CD4-positive, alpha-beta memory T cell (primary cell): ENCODE measurements at regions not wholly inside any gene's neighbourhood (a gene's known extent, or its start where the extent isn't known, plus 50 kb on each side); places are given as distances from the start of the nearest gene placed in this dataset.
"Not testable (repeated sequence)": the region's sequence is repeated elsewhere in the genome, so short reads cannot be mapped to it uniquely, and the experiment has no call there.

Source experiments
- CTCF ChIA-PET: fragments of 350-600 bp; sonication (Branson Sonifier 250); formaldehyde crosslinking; loops from one replicate; lab custom pipeline; 2021; ENCODE audit warnings: inconsistent platforms; ENCODE audit not compliant: partially characterized antibody; lab: Charles Lee
- POLR2A ChIA-PET: fragments of 350-600 bp; sonication (Branson Sonifier 250); formaldehyde crosslinking; loops from one replicate; lab custom pipeline; 2021; ENCODE audit not compliant: partially characterized antibody; lab: Charles Lee
- DNase-seq, 5 donors: peaks; one replicate each; pipeline versions ENCODE4 v3.0.0 to v3.0.0-alpha.2; 2020 to 2022; ENCODE audit warnings: mixed read lengths in 1 of 5
- H3K27ac ChIP-seq: one replicate; pipeline ENCODE4 v1.7.0; 2013; ENCODE audit warnings: low read depth, low read length
- H3K27me3 ChIP-seq: 2 replicates; pipeline ENCODE4 v1.7.0; 2013; ENCODE audit warnings: mild to moderate bottlenecking, low read length, moderate library complexity; ENCODE audit not compliant: insufficient read depth
- H3K36me3 ChIP-seq: 2 replicates; pipeline ENCODE4 v1.7.0; 2013; ENCODE audit warnings: mild to moderate bottlenecking, low read length, moderate library complexity; ENCODE audit not compliant: insufficient read depth
- H3K4me1 ChIP-seq: 2 replicates; pipeline ENCODE4 v1.7.0; 2013; ENCODE audit warnings: mild to moderate bottlenecking, low read length, moderate library complexity; ENCODE audit not compliant: insufficient read depth
- H3K4me3 ChIP-seq, 2 donors: one replicate each; pipeline ENCODE4 v1.7.0; 2013; ENCODE audit warnings: low read length in 2 of 2, mild to moderate bottlenecking in 1 of 2
- H3K9me3 ChIP-seq, 2 donors: one replicate each; pipeline ENCODE4 v1.7.0; 2013; ENCODE audit warnings: low read length in 2 of 2, control low read depth in 1 of 2; ENCODE audit not compliant: control insufficient read depth in 1 of 2
- H3K27ac Mint-ChIP-seq, 7 donors: one replicate each; pipeline ENCODE4 v1.8.0; 2020 to 2021; ENCODE audit warnings: mixed read lengths in 7 of 7, mild to moderate bottlenecking in 6 of 7, inconsistent platforms in 3 of 7, moderate library complexity in 3 of 7
- H3K27me3 Mint-ChIP-seq, 2 donors: one replicate each; pipeline ENCODE4 v1.8.0; 2020 to 2021; ENCODE audit warnings: mixed read lengths in 2 of 2
- H3K36me3 Mint-ChIP-seq, 2 donors: one replicate each; pipeline ENCODE4 v1.8.0; 2020 to 2021; ENCODE audit warnings: mixed read lengths in 2 of 2, inconsistent platforms in 1 of 2, mild to moderate bottlenecking in 1 of 2
- H3K4me1 Mint-ChIP-seq, 4 donors: one replicate each; pipeline ENCODE4 v1.8.0; 2020 to 2021; ENCODE audit warnings: mixed read lengths in 4 of 4, mild to moderate bottlenecking in 1 of 4
- H3K4me3 Mint-ChIP-seq, 8 donors: one replicate each; pipeline ENCODE4 v1.8.0; 2020 to 2021; ENCODE audit warnings: mixed read lengths in 8 of 8, mild to moderate bottlenecking in 7 of 8, moderate library complexity in 6 of 8, inconsistent platforms in 3 of 8
- H3K9me3 Mint-ChIP-seq, 8 donors: one replicate each; pipeline ENCODE4 v1.8.0; 2020 to 2021; ENCODE audit warnings: mixed read lengths in 8 of 8, mild to moderate bottlenecking in 5 of 8, inconsistent platforms in 3 of 8, moderate library complexity in 1 of 8
- intact Hi-C: fragments of 100-400 bp; cut with micrococcal nuclease; formaldehyde crosslinking; loops from one replicate; pipeline ENCODE4 v1.15.1; 2023

GRCh38 chr13:87336346-87336889 lies 334.8 kb upstream of the SLITRK5 start:
- H3K4me3 Mint-ChIP-seq, CTCF ChIA-PET, H3K4me3 ChIP-seq, H3K9me3 ChIP-seq, H3K27ac ChIP-seq, H3K36me3 Mint-ChIP-seq, DNase-seq, H3K4me1 ChIP-seq, H3K36me3 ChIP-seq, intact Hi-C loops, H3K27me3 Mint-ChIP-seq, H3K4me1 Mint-ChIP-seq, H3K27ac Mint-ChIP-seq, POLR2A ChIA-PET, H3K27me3 ChIP-seq: not testable (repeated sequence)
- peaks cover 0 to 23% (median 9%) of the 10 kb centered on the region in 8 donors for H3K9me3 Mint-ChIP-seq

- Mint-ChIP-seq H3K9me3 (peaks cover 0 to 6% (median 4%) of the 10 kb centered on the region in 8 donors), H3K27me3 (no peaks in the 10 kb centered on the region), H3K36me3 (no peaks in the 10 kb centered on the region), H3K27ac (no peak overlapping the region), H3K4me3 (no peak overlapping the region), H3K4me1 (no peaks in the 10 kb centered on the region)
- no peak overlapping the region for H3K27ac ChIP-seq
- no peaks in the 10 kb centered on the region for H3K27me3 ChIP-seq
- no peaks in the 10 kb centered on the region for H3K36me3 ChIP-seq
- H3K4me3 ChIP-seq: no peak overlapping the region
- ChIA-PET CTCF (no interaction called here), POLR2A (no interaction called here)
- no peaks in the 10 kb centered on the region for H3K4me1 ChIP-seq
- no peaks in the 10 kb centered on the region for H3K9me3 ChIP-seq
- intact Hi-C loops: no loop called here
- no peak for DNase-seq
These were observed 327.0 kb upstream of the SLITRK5 start for GRCh38 chr13:87344176-87344575.

- Mint-ChIP-seq H3K4me1 (no peaks in the 10 kb centered on the region), H3K9me3 (peaks cover 2 to 17% (median 10%) of the 10 kb centered on the region in 8 donors), H3K4me3 (no peak overlapping the region), H3K27me3 (no peaks in the 10 kb centered on the region), H3K27ac (no peak overlapping the region), H3K36me3 (no peaks in the 10 kb centered on the region)
- no peaks in the 10 kb centered on the region for H3K36me3 ChIP-seq
- POLR2A ChIA-PET: no interaction called here
- H3K27ac ChIP-seq: no peak overlapping the region
- intact Hi-C loops: no loop called here
- H3K27me3 ChIP-seq: no peaks in the 10 kb centered on the region
- no peak overlapping the region for H3K4me3 ChIP-seq
- H3K9me3 ChIP-seq: no peaks in the 10 kb centered on the region
- H3K4me1 ChIP-seq: no peaks in the 10 kb centered on the region
- no peak for DNase-seq
- CTCF ChIA-PET: no interaction called here
These were observed 315.7 kb upstream of the SLITRK5 start for GRCh38 chr13:87355451-87355850.

GRCh38 chr13:87356314-87356713 lies 314.9 kb upstream of the SLITRK5 start:
- no peaks in the 10 kb centered on the region for H3K27me3 Mint-ChIP-seq
- peaks cover 2 to 16% (median 10%) of the 10 kb centered on the region in 8 donors for H3K9me3 Mint-ChIP-seq
- no peaks in the 10 kb centered on the region for H3K36me3 Mint-ChIP-seq
- Histone ChIP-seq H3K9me3 (no peaks in the 10 kb centered on the region), H3K27ac (no peak overlapping the region), H3K4me3 (no peak overlapping the region), H3K4me1 (no peaks in the 10 kb centered on the region), H3K27me3 (no peaks in the 10 kb centered on the region), H3K36me3 (no peaks in the 10 kb centered on the region)
- ChIA-PET POLR2A (no interaction called here), CTCF (no interaction called here)
- H3K4me3 Mint-ChIP-seq: no peak overlapping the region
- intact Hi-C loops: no loop called here
- no peaks in the 10 kb centered on the region for H3K4me1 Mint-ChIP-seq
- H3K27ac Mint-ChIP-seq: no peak overlapping the region
- no peak for DNase-seq

- Histone ChIP-seq H3K27me3 (no peaks in the 10 kb centered on the region), H3K27ac (no peak overlapping the region), H3K4me1 (no peaks in the 10 kb centered on the region), H3K4me3 (no peak overlapping the region), H3K9me3 (no peaks in the 10 kb centered on the region), H3K36me3 (no peaks in the 10 kb centered on the region)
- no peak for DNase-seq
- Mint-ChIP-seq H3K27me3 (no peaks in the 10 kb centered on the region), H3K4me1 (no peaks in the 10 kb centered on the region), H3K9me3 (peaks cover 2 to 13% (median 9%) of the 10 kb centered on the region in 8 donors), H3K27ac (no peak overlapping the region), H3K4me3 (no peak overlapping the region), H3K36me3 (no peaks in the 10 kb centered on the region)
- CTCF ChIA-PET: no interaction called here
- POLR2A ChIA-PET: no interaction called here
- intact Hi-C loops: no loop called here
These were observed 312.9 kb upstream of the SLITRK5 start for GRCh38 chr13:87358319-87358718.

- no peak overlapping the region for H3K27ac ChIP-seq
- POLR2A ChIA-PET: no interaction called here
- H3K27ac Mint-ChIP-seq: no peak overlapping the region
These were observed 310.0 kb upstream of the SLITRK5 start for GRCh38 chr13:87361216-87361615.

GRCh38 chr13:87368639-87369038 lies 302.5 kb upstream of the SLITRK5 start:
- no peaks in the 10 kb centered on the region for H3K4me1 ChIP-seq
- POLR2A ChIA-PET: no interaction called here
- peaks cover 0 to 29% (median 8%) of the 10 kb centered on the region in 8 donors for H3K9me3 Mint-ChIP-seq

More at GRCh38 chr13:87361216-87361615, 310.0 kb upstream of the SLITRK5 start:
- no peak for DNase-seq
- no peaks in the 10 kb centered on the region for H3K27me3 Mint-ChIP-seq
- no peak overlapping the region for H3K4me3 Mint-ChIP-seq
- Histone ChIP-seq H3K4me3 (no peak overlapping the region), H3K27me3 (no peaks in the 10 kb centered on the region), H3K4me1 (no peaks in the 10 kb centered on the region), H3K9me3 (no peaks in the 10 kb centered on the region), H3K36me3 (no peaks in the 10 kb centered on the region)
- no peaks in the 10 kb centered on the region for H3K4me1 Mint-ChIP-seq
- H3K9me3 Mint-ChIP-seq: peaks cover 0 to 16% (median 5%) of the 10 kb centered on the region in 8 donors
- H3K36me3 Mint-ChIP-seq: no peaks in the 10 kb centered on the region
- intact Hi-C loops: no loop called here
- CTCF ChIA-PET: no interaction called here

GRCh38 chr13:87376081-87376480 lies 295.1 kb upstream of the SLITRK5 start:
- Histone ChIP-seq H3K4me3 (no peak overlapping the region), H3K27me3 (no peaks in the 10 kb centered on the region), H3K9me3 (no peaks in the 10 kb centered on the region), H3K36me3 (no peaks in the 10 kb centered on the region), H3K27ac (no peak overlapping the region), H3K4me1 (no peaks in the 10 kb centered on the region)
- DNase-seq: no peak
- intact Hi-C loops: no loop called here
- H3K27ac Mint-ChIP-seq: no peak overlapping the region
- CTCF ChIA-PET: no interaction called here
- no peaks in the 10 kb centered on the region for H3K4me1 Mint-ChIP-seq
- no peaks in the 10 kb centered on the region for H3K27me3 Mint-ChIP-seq
- no peaks in the 10 kb centered on the region for H3K36me3 Mint-ChIP-seq
- H3K4me3 Mint-ChIP-seq: no peak overlapping the region
- POLR2A ChIA-PET: no interaction called here
- H3K9me3 Mint-ChIP-seq: peaks cover 0 to 25% (median 7%) of the 10 kb centered on the region in 8 donors

More at GRCh38 chr13:87368639-87369038, 302.5 kb upstream of the SLITRK5 start:
- H3K27me3 Mint-ChIP-seq: no peaks in the 10 kb centered on the region
- Histone ChIP-seq H3K27ac (no peak overlapping the region), H3K9me3 (no peaks in the 10 kb centered on the region), H3K27me3 (no peaks in the 10 kb centered on the region), H3K4me3 (no peak overlapping the region), H3K36me3 (no peaks in the 10 kb centered on the region)
- no peaks in the 10 kb centered on the region for H3K4me1 Mint-ChIP-seq
- CTCF ChIA-PET: no interaction called here
- H3K36me3 Mint-ChIP-seq: no peaks in the 10 kb centered on the region
- no peak overlapping the region for H3K4me3 Mint-ChIP-seq
- DNase-seq: no peak
- intact Hi-C loops: no loop called here
- no peak overlapping the region for H3K27ac Mint-ChIP-seq
